Thymus (tissue), 11 donors: ENCODE measurements at regions not wholly inside any gene's neighbourhood (a gene's known extent, or its start where the extent isn't known, plus 50 kb on each side); places are given as distances from the start of the nearest gene placed in this dataset.
"Not testable (repeated sequence)": the region's sequence is repeated elsewhere in the genome, so short reads cannot be mapped to it uniquely, and the experiment has no call there.

Source experiments
- DNase-seq, 9 donors: peaks; one replicate each; pipeline ENCODE4 v3.0.0-alpha.2; 2013; ENCODE audit warnings: low spot score in 9 of 9, low read depth in 6 of 9, missing footprints in 1 of 9
- H3K27ac ChIP-seq, 2 donors: one replicate each; pipeline ENCODE4 v1.5.1; 2013; ENCODE audit warnings: control low read depth in 1 of 2, low read depth in 1 of 2, low read length in 1 of 2, mild to moderate bottlenecking in 1 of 2, moderate library complexity in 1 of 2
- H3K27me3 ChIP-seq, 2 donors: one replicate each; pipeline ENCODE4 v1.5.1; 2013; ENCODE audit warnings: low read length in 1 of 2; ENCODE audit not compliant: control insufficient read depth in 2 of 2, insufficient read depth in 1 of 2
- H3K36me3 ChIP-seq, 2 donors: one replicate each; pipeline ENCODE4 v1.5.1; 2013; ENCODE audit warnings: low read length in 1 of 2, mild to moderate bottlenecking in 1 of 2, moderate library complexity in 1 of 2; ENCODE audit not compliant: control insufficient read depth in 2 of 2, insufficient read depth in 2 of 2
- H3K4me1 ChIP-seq, 2 donors: one replicate each; pipeline ENCODE4 v1.5.1; 2013; ENCODE audit warnings: low read length in 2 of 2; ENCODE audit not compliant: control insufficient read depth in 2 of 2, insufficient read depth in 2 of 2
- H3K4me3 ChIP-seq, 2 donors: one replicate each; pipeline ENCODE4 v1.5.1; 2013; ENCODE audit warnings: low read length in 2 of 2, control low read depth in 1 of 2, mild to moderate bottlenecking in 1 of 2
- H3K9me3 ChIP-seq, 2 donors: one replicate each; pipeline ENCODE4 v1.5.1; 2013; ENCODE audit warnings: low read length in 1 of 2, mild to moderate bottlenecking in 1 of 2; ENCODE audit not compliant: control insufficient read depth in 2 of 2, insufficient read depth in 1 of 2
- WGBS: extraction: QIAGEN DNeasy Blood & Tissue Kit; methylation state at CpG from one replicate; pipeline ENCODE4 v1.1.7; 2013; 5-methylcytosine and 5-hydroxymethylcytosine counted together
- donor health status: healthy.

- Histone ChIP-seq H3K4me1 (no peaks in the 10 kb centered on the region), H3K27me3 (no peaks in the 10 kb centered on the region), H3K36me3 (no peaks in the 10 kb centered on the region), H3K27ac (no peak overlapping the region), H3K4me3 (no peak overlapping the region), H3K9me3 (no peaks in the 10 kb centered on the region)
- WGBS: 91% methylated on average over 6 of the region's 6 CpGs
- DNase-seq: no peak
Measured at GRCh38 chr2:16241166-16242160, 301.1 kb downstream of the MYCN start.

- 92% methylated on average over 3 of the region's 3 CpGs for WGBS
- H3K4me1 ChIP-seq: no peaks in the 10 kb centered on the region
- no peak overlapping the region for H3K4me3 ChIP-seq
- H3K9me3 ChIP-seq: no peaks in the 10 kb centered on the region
- H3K36me3 ChIP-seq: no peaks in the 10 kb centered on the region
- no peaks in the 10 kb centered on the region for H3K27me3 ChIP-seq
- DNase-seq: no peak
- H3K27ac ChIP-seq: no peak overlapping the region
Measured at GRCh38 chr2:16240402-16240801, 300.1 kb downstream of the MYCN start.

GRCh38 chr2:16239296-16239850 is 299.0 kb downstream of the MYCN start:
- 96% methylated on average over 6 of the region's 6 CpGs for WGBS
- Histone ChIP-seq H3K9me3 (no peaks in the 10 kb centered on the region), H3K27ac (no peak overlapping the region), H3K27me3 (no peaks in the 10 kb centered on the region), H3K4me3 (no peak overlapping the region), H3K4me1 (no peaks in the 10 kb centered on the region), H3K36me3 (no peaks in the 10 kb centered on the region)
- no peak for DNase-seq

GRCh38 chr2:16238786-16239185 is 298.4 kb downstream of the MYCN start:
- Histone ChIP-seq H3K27ac (no peak overlapping the region), H3K4me1 (no peaks in the 10 kb centered on the region), H3K4me3 (no peak overlapping the region), H3K36me3 (no peaks in the 10 kb centered on the region), H3K9me3 (no peaks in the 10 kb centered on the region), H3K27me3 (no peaks in the 10 kb centered on the region)
- DNase-seq: no peak

- Histone ChIP-seq H3K27ac (no peak overlapping the region), H3K36me3 (no peaks in the 10 kb centered on the region), H3K4me3 (no peak overlapping the region), H3K27me3 (no peaks in the 10 kb centered on the region), H3K9me3 (no peaks in the 10 kb centered on the region), H3K4me1 (no peaks in the 10 kb centered on the region)
- WGBS: 96% methylated on average over 10 of the region's 10 CpGs
- DNase-seq: no peak
Measured at GRCh38 chr2:16238001-16238761, 297.8 kb downstream of the MYCN start.

GRCh38 chr2:16235747-16236146 is 295.4 kb downstream of the MYCN start:
- DNase-seq: no peak
- no peaks in the 10 kb centered on the region for H3K36me3 ChIP-seq
- 89% methylated on average over 1 of the region's 1 CpG for WGBS
- H3K4me3 ChIP-seq: no peak overlapping the region
- H3K4me1 ChIP-seq: no peaks in the 10 kb centered on the region
- H3K27ac ChIP-seq: no peak overlapping the region
- H3K9me3 ChIP-seq: no peaks in the 10 kb centered on the region
- no peaks in the 10 kb centered on the region for H3K27me3 ChIP-seq

- H3K4me3 ChIP-seq, DNase-seq, H3K36me3 ChIP-seq, H3K4me1 ChIP-seq, H3K27ac ChIP-seq, H3K27me3 ChIP-seq, H3K9me3 ChIP-seq: not testable (repeated sequence)
- 93% methylated on average over 20 of the region's 20 CpGs for WGBS
Measured at GRCh38 chr2:16235291-16235690, 294.9 kb downstream of the MYCN start.

GRCh38 chr2:16228951-16229350 is 288.6 kb downstream of the MYCN start:
- no peaks in the 10 kb centered on the region for H3K9me3 ChIP-seq
- H3K27ac ChIP-seq: no peak overlapping the region
- no peak for DNase-seq
- 60% methylated on average over 6 of the region's 6 CpGs for WGBS
- H3K36me3 ChIP-seq: no peaks in the 10 kb centered on the region
- no peak overlapping the region for H3K4me3 ChIP-seq
- H3K27me3 ChIP-seq: no peaks in the 10 kb centered on the region
- peaks cover 0 to 4% of the 10 kb centered on the region in 2 donors for H3K4me1 ChIP-seq

GRCh38 chr2:16228471-16228870 is 288.1 kb downstream of the MYCN start:
- Histone ChIP-seq H3K36me3 (no peaks in the 10 kb centered on the region), H3K4me3 (no peak overlapping the region), H3K27ac (no peak overlapping the region), H3K27me3 (no peaks in the 10 kb centered on the region), H3K4me1 (peaks cover 0 to 4% of the 10 kb centered on the region in 2 donors), H3K9me3 (no peaks in the 10 kb centered on the region)
- 94% methylated on average over 7 of the region's 7 CpGs for WGBS
- no peak for DNase-seq
